ENCODE measurements at regions not wholly inside any gene's neighbourhood (a gene's known extent, or its start where the extent isn't known, plus 50 kb on each side); places are given as distances from the start of the nearest gene placed in this dataset.

- H3K79me2 ChIP-seq (ENCODE audit: insufficient read depth, low read length), result no peaks in the 10 kb centered on the region
- H3K36me3 ChIP-seq (ENCODE audit: insufficient read depth, low read length), result no peaks in the 10 kb centered on the region
- H4K20me1 ChIP-seq (ENCODE audit: insufficient read depth, low read length), result no peaks in the 10 kb centered on the region
- H3K27ac ChIP-seq (ENCODE audit: low read depth, low read length), result no peak overlapping the region
- no peak for DNase-seq (ENCODE audit: insufficient read length, low spot score, missing footprints)
- H3K9me3 ChIP-seq (ENCODE audit: low read depth, low read length), result no peaks in the 10 kb centered on the region
- H3K4me1 ChIP-seq (ENCODE audit: insufficient read depth, low read length), result no peaks in the 10 kb centered on the region
- no peak overlapping the region for H2AFZ ChIP-seq (ENCODE audit: low read length)
- no peak overlapping the region for H3K4me3 ChIP-seq (ENCODE audit: insufficient read depth, low read length)
- peaks cover 30% of the 10 kb centered on the region for H3K27me3 ChIP-seq (ENCODE audit: insufficient read depth, low read length)
- no peak for TF ChIP-seq CTCF (IDR thresholded peaks at IDR 0.05; ENCODE audit: extremely low read depth, low read depth, low read length)
- H3K4me2 ChIP-seq (ENCODE audit: insufficient read depth, low read length), result no peak overlapping the region
These were observed 314.9 kb downstream of the CTTN start for GRCh38 chr11:70713086-70713835.

- Histone ChIP-seq H3K9me3 (ENCODE audit: low read depth, low read length) (no peaks in the 10 kb centered on the region), H2AFZ (ENCODE audit: low read length) (no peak overlapping the region), H3K27ac (ENCODE audit: low read depth, low read length) (no peak overlapping the region), H4K20me1 (ENCODE audit: insufficient read depth, low read length) (no peaks in the 10 kb centered on the region), H3K4me2 (ENCODE audit: insufficient read depth, low read length) (no peak overlapping the region), H3K79me2 (ENCODE audit: insufficient read depth, low read length) (no peaks in the 10 kb centered on the region), H3K4me1 (ENCODE audit: insufficient read depth, low read length) (no peaks in the 10 kb centered on the region), H3K36me3 (ENCODE audit: insufficient read depth, low read length) (no peaks in the 10 kb centered on the region), H3K27me3 (ENCODE audit: insufficient read depth, low read length) (peaks cover 34% of the 10 kb centered on the region), H3K4me3 (ENCODE audit: insufficient read depth, low read length) (no peak overlapping the region)
- no peak for DNase-seq (ENCODE audit: insufficient read length, low spot score, missing footprints)
- no peak for TF ChIP-seq CTCF (IDR thresholded peaks at IDR 0.05; ENCODE audit: extremely low read depth, low read depth, low read length)
These were observed 315.8 kb downstream of the CTTN start for GRCh38 chr11:70713988-70714665.

- H3K79me2 ChIP-seq (ENCODE audit: insufficient read depth, low read length), result no peaks in the 10 kb centered on the region
- no peak overlapping the region for H3K4me3 ChIP-seq (ENCODE audit: insufficient read depth, low read length)
- no peak overlapping the region for H2AFZ ChIP-seq (ENCODE audit: low read length)
- DNase-seq (ENCODE audit: insufficient read length, low spot score, missing footprints), result no peak
- H4K20me1 ChIP-seq (ENCODE audit: insufficient read depth, low read length), result peaks cover 3% of the 10 kb centered on the region
- H3K27ac ChIP-seq (ENCODE audit: low read depth, low read length), result no peak overlapping the region
- no peaks in the 10 kb centered on the region for H3K36me3 ChIP-seq (ENCODE audit: insufficient read depth, low read length)
- no peaks in the 10 kb centered on the region for H3K4me1 ChIP-seq (ENCODE audit: insufficient read depth, low read length)
- no peak for TF ChIP-seq CTCF (IDR thresholded peaks at IDR 0.05; ENCODE audit: extremely low read depth, low read depth, low read length)
- H3K9me3 ChIP-seq (ENCODE audit: low read depth, low read length), result no peaks in the 10 kb centered on the region
- peaks cover 34% of the 10 kb centered on the region for H3K27me3 ChIP-seq (ENCODE audit: insufficient read depth, low read length)
- no peak overlapping the region for H3K4me2 ChIP-seq (ENCODE audit: insufficient read depth, low read length)
These were observed 317.0 kb downstream of the CTTN start for GRCh38 chr11:70715166-70715951.

- DNase-seq (ENCODE audit: insufficient read length, low spot score, missing footprints), result no peak
- Histone ChIP-seq H3K4me1 (ENCODE audit: insufficient read depth, low read length) (no peaks in the 10 kb centered on the region), H3K4me3 (ENCODE audit: insufficient read depth, low read length) (no peak overlapping the region), H3K27me3 (ENCODE audit: insufficient read depth, low read length) (peaks cover 34% of the 10 kb centered on the region), H3K27ac (ENCODE audit: low read depth, low read length) (no peak overlapping the region), H3K4me2 (ENCODE audit: insufficient read depth, low read length) (no peak overlapping the region), H2AFZ (ENCODE audit: low read length) (no peak overlapping the region), H3K9me3 (ENCODE audit: low read depth, low read length) (no peaks in the 10 kb centered on the region), H4K20me1 (ENCODE audit: insufficient read depth, low read length) (peaks cover 3% of the 10 kb centered on the region), H3K79me2 (ENCODE audit: insufficient read depth, low read length) (no peaks in the 10 kb centered on the region), H3K36me3 (ENCODE audit: insufficient read depth, low read length) (no peaks in the 10 kb centered on the region)
- TF ChIP-seq CTCF (IDR thresholded peaks at IDR 0.05; ENCODE audit: extremely low read depth, low read depth, low read length), result no peak
These were observed 317.9 kb downstream of the CTTN start for GRCh38 chr11:70716216-70716615.

All from osteoblast (primary cell).